Middle frontal gyrus (tissue), 1 donor: ENCODE measurements at regions not wholly inside any gene's neighbourhood (a gene's known extent, or its start where the extent isn't known, plus 50 kb on each side); places are given as distances from the start of the nearest gene placed in this dataset.
"Not testable (repeated sequence)": the region's sequence is repeated elsewhere in the genome, so short reads cannot be mapped to it uniquely, and the experiment has no call there.

Experiments
- DNase-seq: peaks from one replicate; pipeline ENCODE4 v3.0.0-alpha.2; 2015; ENCODE audit warnings: low spot score; ENCODE audit errors: extremely low spot score

DNA sequence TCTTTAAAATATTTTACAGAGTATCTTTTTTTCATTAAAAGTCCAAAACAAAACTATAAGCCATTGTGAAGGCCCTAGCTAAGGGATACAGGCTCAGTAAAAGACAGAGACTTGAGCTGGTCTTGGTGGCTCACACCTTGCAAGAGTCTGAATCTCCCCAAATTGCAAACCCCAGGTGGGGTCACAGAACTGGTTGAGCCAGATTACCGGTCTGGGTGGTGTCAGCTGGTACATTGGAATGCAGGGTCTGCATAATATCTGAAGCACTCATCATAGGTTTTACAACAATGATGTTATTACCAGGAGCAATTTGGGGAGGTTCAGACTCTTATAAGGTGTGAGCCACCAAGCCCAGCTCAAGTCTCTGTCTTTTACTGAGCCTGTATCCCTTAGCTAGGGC, 201.2 kb upstream of the ARPP21 start:
- no peak for DNase-seq

DNA sequence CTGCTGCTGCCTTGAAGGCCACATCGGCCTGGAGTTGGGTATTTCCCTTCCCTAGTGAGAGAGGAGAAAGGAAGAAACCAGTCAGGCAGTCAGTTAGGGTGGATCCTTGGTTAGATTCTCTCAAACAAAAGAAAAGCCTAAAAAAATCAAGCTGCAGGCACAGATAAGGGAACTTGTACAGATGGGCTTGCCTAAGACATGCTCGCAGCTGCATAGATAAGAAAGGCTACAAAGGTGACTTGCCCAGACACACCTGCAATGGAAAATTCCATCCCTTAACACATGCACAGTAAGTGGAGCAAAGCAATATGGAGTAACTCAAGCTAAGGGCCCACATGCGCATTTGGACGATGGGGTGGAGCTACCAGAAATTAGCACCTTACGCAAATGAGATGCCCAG, 199.7 kb upstream of the ARPP21 start:
- DNase-seq = no peak

DNA sequence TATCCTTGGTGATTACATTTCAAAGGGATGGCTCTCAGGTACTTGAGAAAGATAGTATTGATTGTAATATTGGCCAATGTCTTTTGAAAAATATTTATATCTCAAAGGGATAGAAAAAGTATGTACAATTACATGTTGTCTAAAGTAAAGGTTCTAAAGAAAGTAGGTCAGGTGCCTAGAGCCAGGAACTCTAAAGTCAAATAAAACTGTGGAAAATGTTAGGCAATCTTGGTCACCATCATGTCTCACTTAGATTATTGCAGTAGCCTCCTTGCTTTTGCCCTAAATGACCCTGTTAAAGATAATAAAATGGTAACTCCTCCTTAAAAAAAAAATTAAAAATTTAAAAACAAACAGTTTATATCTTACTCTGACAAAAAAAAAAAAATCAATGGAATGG, 198.5 kb upstream of the ARPP21 start:
- no peak for DNase-seq

DNA sequence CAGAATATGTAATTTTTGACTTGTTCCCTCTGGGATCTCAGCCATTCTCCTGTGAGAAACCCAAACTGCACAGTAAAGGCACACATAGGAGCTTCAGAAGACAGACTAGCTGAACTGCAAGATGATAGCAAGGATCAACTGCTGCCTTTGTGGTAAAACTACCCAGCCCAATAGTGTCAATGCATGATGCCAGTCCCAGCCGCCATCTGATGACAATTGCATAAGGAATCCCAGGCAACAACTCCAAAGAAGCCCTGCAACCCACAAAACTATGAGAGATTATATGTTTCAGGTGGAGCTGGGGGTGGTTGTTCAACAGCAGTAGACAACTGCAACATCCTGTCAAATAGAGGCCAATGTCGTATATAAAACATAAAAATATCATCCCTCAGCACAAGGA, 192.4 kb upstream of the ARPP21 start:
- DNase-seq = no peak

DNA sequence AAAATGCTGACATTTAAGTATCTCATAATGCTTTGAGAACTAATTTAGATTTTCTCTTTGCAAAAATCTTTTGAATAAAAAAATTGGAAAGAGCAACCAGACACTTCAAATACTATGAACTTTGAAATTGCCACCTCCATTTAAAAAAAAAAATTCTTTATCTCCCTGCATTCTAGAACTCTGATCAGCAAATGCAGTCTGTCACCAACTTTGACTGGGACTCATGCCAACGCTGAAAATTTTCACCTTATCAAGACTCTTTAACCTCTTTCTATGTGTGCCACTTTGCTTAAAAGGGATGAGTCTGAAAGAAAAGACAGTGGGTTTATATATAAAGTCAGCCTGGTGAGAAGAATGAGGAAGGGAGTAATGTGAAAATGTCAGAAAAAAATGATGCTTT, 191.2 kb upstream of the ARPP21 start:
- DNase-seq = no peak

DNA sequence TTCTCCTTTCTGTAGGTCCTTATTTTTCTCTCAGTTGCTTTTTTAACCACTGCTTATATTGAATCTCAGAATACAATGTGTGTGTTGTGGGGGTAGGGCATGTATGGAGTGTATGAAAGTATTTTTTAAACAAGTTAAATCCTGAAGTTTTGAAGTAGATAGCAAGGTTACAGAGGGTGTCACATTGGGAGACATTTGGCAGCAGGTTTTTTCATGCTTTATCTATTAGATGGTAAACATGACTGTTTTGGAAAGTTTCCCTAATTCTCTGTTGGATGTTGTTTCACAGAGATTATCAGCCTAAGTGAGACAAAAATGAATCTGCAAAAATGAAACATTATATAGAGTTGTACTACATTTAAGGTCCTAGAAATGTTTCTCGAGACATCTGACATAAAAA, 190.6 kb upstream of the ARPP21 start:
- DNase-seq = no peak

DNA sequence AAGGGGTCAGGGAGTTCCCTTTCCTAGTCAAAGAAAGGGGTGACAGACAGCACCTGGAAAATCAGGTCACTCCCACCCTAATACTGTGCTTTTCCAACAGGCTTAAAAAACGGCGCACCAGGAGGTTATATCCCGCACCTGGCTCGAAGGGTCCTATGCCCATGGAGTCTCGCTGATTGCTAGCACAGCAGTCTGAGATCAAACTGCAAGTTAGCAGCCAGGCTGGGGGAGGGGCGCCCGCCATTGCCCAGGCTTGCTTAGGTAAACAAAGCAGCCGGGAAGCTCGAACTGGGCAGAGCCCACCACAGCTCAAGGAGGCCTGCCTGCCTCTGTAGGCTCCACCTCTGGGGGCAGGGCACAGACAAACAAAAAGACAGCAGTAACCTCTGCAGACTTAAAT, 184.5 kb upstream of the ARPP21 start:
- DNase-seq = not testable (repeated sequence)

DNA sequence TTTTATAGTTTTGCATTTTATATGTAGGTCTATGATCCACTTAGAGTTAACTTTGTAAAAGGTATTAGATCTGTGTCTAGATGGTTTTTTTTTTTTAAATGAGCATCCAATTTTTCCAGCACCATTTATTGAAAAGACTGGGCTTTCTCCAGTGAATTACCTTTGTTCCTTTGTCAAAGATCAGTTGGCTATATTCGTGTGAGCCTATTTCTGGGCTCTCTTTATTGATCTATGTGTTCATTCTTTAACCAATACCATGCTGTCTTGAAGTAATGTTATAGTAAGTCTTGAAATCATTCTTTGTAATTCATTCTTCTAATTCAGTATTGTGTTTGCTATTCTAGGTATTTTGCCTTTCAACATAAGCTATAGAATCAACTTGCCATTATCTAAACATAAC, 165.4 kb upstream of the ARPP21 start:
- no peak for DNase-seq

DNA sequence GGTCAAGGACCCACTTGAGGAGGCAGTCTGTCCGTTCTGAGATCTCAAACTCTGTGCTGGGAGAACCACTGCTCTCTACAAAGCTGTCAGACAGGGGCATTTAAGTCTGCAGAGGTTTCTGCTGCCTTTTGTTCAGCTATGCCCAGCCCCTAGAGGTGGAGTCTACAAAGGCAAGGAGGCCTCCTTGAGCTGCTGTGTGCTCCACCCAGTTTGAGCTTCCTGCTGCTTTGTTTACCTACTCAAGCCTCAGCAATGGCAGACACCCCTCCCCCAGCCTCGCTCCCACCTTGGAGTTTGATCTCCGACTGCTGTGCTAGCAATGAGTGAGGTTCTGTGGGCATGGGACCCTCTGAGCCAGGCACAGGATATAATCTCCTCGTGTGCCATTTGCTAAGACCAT, 156.8 kb upstream of the ARPP21 start:
- DNase-seq = not testable (repeated sequence)

DNA sequence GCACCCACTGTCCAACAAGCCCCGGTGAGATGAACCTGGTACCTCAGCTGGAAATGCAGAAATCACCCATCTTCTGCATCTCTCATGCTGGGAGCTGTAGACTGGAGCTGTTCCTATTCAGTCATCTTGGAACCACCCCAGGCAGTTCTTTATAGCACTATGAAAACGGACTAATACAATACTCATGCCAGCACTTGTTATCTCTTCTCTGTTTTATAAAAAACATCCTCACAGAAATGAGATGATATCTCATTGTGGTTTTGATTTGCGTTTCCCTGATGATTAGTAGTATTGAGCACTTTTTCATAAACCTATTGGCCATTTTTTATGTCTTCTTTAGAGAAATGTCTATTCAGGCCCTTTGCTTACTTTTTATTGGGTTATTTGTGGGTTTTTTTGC, 156.2 kb upstream of the ARPP21 start:
- no peak for DNase-seq

DNA sequence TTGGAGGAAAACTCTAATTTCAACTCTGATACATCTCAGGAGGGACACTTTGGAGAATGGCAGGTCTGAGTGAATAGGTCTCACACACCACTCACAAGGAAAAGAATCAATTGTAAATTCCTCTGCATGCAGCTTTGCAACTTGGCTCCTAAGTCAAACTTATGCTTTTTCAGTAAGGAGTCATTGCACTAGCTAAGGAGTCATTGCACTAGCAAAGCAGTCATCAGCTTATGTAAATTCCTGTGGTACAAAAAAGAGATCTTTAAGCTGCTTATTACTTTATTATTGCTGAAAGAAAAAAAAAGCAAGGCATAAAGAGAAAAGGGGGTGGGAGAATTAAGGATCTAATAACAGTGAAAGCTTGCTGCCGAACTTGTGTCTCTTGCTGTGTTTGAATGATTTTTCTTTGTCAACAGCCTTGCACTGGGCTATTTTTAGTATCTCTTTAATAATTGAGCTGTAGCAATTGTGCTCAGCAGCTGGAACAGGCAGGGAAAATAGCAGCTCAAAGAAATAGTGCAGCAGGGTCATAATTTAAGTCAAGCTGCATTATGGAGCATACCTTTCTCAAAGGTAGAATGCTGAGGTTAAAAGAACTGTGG, 154.3 kb upstream of the ARPP21 start:
- no peak for DNase-seq

DNA sequence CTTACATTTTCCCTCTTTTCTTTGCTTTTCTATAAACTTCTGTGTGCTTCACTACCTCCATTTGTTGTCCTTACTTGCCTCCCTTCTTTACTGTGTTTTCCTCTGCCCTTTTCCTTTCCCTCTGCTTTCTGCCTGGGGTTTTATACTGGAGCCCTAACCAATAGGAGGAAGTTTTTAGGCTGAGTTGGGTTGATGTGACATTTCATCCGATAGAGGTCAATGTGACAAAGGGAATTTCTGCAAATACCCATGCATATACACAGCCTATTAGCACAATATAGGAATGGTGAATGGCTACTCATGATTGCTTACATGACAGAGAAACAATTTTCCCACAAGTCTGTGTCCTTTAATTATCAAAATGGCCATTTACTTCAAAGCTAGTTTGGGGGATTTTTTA, 153.0 kb upstream of the ARPP21 start:
- DNase-seq = no peak

DNA sequence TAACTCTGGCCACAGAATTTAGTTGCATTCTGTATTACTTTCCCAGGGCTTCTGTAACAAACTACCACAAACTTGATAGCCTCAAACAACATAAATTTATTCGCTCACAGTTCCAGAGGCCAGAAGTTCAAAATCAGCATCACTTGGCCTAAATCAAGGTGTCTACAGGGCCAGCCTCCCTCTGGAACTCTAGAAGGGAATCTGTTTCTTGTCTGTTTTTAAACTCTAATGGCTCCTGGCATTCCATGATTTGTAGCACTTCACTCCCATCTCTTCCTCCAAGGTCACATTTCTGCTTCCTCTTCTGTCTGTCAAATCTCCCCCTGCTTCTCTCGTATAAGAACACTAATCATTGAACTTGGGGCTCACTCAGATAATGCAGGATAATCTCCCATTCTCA, 151.9 kb upstream of the ARPP21 start:
- no peak for DNase-seq

DNA sequence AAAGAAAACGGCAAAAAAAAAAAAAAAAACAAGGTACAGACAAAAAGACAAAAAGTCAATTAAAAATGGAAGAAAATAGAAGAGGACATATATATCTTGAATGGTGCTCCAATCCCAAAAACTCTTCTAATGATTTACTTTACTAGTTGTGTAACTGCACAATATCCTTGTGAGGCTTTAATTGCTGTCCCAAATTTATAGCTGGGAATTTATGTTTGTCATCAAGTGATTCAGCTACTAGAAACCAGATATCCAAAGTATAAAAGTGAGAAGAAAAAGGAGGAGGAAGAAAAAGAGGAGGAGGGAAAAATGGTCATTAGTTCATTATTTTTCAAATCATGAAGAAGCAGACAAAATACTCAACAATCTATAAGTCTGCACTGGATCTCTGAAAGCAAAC, 150.8 kb upstream of the ARPP21 start:
- no peak for DNase-seq

DNA sequence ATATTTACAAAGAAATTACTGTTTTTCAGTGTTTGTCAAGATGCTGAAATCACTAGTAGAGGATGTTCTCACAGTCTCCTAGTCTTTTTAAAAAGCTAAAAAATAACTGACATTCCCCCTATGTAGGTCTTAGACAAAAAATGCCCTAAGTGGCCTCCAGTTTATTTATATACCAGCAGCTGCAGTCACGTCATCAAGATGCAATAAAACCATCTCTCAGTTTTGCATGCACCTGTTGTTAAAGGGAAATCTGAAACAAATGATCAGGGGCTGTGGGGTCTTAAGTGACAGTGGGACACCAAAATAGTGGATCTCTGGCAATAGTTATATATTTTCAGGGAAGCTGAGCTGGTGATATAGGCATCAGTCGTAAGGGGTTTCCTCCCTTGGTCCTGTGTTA, 146.5 kb upstream of the ARPP21 start:
- DNase-seq = no peak

DNA sequence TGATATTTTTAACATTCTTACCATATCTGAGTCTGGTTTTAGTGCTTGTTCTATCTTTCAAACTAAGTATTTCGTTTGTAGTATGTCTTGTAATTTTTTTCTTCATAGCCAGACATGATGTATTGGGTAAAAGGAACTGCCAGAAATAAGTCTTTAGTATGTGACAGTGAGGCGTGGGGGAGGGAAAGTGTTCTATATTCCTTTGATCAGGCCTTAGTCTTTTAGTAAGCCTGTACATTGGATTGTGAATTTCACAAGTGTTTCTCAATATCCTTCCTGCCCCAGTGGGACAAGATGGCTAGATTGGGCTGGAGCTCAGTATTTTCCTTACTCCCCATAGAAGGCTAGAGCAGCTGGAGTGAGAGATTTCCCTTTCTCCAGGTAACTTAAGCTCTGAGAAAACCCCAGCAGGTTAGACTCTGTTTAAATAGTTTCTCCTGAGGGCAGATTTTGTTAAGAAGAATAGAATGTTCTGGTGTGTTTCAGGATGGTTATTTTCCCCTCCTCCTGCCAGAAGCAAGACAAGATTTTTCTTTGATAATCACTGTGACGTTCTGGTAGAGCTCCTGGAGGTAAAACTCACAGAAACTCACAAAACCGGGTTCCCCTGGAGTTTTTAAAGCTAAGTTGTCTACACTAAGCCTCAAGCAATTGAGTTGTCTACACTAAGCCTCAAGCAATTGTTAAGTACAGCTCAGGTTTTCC, 140.7 kb upstream of the ARPP21 start:
- no peak for DNase-seq

DNA sequence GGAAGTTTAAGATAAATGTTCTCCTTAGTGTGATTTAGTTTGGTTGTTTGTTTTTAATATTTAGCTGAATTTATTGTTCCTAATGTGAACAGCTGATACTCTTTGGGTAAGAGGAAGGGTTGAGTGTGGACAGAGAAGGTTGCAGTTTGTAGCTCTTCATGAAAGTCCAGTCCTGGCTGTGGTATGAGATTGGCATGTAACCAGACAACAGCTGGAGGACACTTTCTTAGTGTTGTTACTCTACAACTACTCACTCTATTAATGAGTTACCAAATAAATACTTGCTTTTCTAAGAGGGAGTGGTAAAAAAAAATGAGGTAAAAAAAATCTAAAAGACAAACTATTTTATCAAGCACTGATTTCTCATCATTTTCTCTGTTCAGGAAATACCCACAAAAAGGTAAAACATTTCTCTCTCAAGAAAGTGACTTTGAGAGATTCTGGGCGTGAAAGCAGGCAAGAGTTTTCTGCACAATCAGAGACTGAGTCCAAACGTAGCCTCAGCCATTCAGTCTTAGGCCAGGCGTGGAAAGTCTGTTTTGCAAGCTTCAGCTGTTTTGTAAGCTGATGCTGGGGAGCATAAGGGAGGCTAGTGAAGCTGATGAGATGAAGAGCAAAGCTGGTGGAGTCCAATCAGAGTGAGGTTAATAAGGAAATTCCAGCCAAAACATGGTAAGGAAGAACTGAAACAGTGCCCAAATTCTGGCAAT, 138.5 kb upstream of the ARPP21 start:
- no peak for DNase-seq

DNA sequence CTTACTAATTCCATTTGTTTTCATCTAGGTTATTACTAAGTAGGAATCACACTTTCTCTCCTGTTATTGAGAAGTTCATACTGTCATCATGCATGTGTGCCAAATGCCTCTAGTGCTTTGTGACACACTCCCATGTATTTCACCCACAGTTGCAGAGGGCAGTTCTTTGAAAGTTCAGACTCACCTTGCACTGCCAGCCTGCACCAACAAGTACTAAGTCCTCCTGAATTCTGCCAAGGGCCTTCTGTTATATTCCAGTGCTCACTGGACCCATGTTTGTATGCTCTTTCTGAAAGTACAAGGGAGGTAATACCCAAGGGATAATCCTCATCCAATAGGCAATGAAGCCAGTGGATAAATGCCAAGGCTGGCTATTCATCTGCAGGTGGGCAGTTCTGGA, 136.6 kb upstream of the ARPP21 start:
- no peak for DNase-seq

DNA sequence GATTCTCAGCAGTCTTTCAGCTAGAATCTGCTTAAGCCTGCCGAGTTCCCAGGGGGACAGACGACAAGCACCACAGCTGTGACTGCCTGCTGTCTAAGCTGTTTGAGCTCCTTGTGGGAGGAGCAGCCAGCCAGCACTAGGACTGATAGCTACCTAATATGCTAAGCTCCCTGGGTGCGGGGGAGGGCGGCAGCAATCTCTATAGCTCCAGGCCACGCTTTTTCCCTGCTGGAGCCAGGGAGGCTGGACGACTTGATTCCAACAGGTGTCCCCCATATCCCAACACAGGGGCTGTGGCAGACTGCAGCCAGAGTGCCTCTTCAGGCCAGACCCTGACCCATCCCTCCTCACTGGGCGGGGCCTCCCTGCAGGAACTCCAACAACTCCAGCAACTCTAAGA, 134.1 kb upstream of the ARPP21 start:
- no peak for DNase-seq

DNA sequence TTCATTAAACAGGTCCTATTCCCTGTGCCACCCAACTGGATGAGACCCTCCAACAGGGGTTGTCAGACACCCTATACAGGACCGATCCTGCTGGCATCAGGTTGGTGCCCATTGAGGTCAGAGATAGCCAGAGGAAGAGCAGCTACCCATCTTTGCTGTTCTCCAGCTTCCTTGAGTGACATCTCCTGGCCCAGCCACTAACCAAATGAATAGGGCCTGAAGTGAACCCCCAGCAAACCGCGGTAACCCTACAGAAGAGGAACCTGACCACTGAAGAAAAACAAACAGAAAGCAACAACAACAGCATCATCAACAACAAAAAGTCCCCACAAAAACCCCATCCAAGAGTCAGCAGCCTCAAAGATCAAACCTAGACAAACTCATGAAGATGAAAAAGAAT, 133.6 kb upstream of the ARPP21 start:
- no peak for DNase-seq

DNA sequence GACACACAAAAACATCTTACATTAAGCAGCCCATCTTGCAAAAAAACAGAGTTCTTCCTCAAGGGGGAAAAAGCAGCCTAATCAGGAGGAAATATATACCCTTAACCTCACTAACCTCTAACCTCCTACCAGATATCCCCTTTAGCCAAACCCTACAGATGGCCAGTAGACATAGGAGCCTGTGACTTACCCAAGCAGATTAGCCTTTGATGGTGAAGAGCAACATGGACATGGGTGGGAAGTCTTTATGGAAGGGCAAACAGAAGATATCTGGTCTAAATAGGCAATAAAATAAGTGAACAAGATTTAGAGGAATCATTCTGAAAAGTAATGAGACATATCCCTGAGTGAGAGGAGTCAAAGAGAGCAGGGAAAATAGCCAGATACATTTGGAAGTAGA, 119.4 kb upstream of the ARPP21 start:
- DNase-seq = no peak

DNA sequence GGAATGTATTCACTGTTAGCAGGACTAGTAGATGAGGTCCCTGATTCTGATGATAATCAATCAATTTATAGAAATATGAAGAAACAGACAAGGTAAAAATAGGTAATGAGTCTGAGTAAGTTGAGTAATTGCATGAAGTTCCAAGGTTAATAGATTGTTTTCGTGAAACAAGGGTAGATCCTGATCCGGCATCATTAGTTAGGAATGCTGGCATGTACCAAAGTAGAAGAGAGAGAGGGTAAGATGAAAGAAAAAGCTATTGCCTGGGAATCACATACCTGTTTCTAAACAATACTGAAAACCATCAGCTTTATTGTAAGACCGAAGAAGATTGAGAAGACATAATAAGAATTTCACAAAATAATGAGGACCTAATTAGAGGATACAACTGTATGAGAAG, 118.1 kb upstream of the ARPP21 start:
- DNase-seq = no peak

DNA sequence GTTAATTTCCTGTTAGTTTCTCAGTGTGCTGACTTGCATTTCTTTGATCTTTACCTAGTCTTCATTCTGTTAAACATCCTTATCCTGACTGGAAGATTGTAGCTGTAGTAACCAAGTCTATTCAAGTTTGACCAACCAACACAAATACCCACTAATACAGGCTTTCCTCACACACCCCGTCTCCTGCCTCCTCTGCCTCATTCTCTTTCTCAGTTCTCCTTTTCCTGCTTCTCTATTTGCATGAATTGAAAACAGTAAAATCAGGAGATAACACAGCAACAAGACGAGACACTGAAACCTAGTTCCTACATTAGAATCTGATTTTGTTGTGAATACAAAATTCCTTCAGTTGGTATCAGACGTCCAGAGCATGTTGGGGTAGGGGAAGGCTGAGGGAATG, 116.9 kb upstream of the ARPP21 start:
- no peak for DNase-seq
